H1 (cell line): ENCODE measurements at regions not wholly inside any gene's neighbourhood (a gene's known extent, or its start where the extent isn't known, plus 50 kb on each side); places are given as distances from the start of the nearest gene placed in this dataset.

Source experiments
- CTCF ChIA-PET: fragments of 300-600 bp; sonication (Branson Sonifier 250); formaldehyde crosslinking; loops from one replicate; lab custom pipeline; 2021; ENCODE audit not compliant: partially characterized antibody; lab: Charles Lee
- POLR2A ChIA-PET: fragments of 300-600 bp; sonication (Branson Sonifier 250); formaldehyde crosslinking; loops from one replicate; lab custom pipeline; 2021; ENCODE audit warnings: inconsistent platforms; ENCODE audit not compliant: partially characterized antibody; lab: Charles Lee
- DNase-seq, 2 experiments: peaks; one replicate each; pipeline versions ENCODE4 v3.0.0 to v3.0.0-alpha.2; 2010 to 2022; ENCODE audit warnings: low spot score in 2 of 2, low read depth in 1 of 2, mixed read lengths in 1 of 2
- FAIRE-seq: peaks from 2 replicates; lab custom pipeline; 2011; peaks lifted over from hg19 to GRCh38; lab: Jason Lieb, UNC
- H2AFZ ChIP-seq: 2 replicates; pipeline ENCODE4 v1.8.1; 2012; ENCODE audit warnings: low read length, inconsistent platforms
- H2AK5ac ChIP-seq: 2 replicates; pipeline ENCODE4 v1.6.1; 2013; ENCODE audit warnings: low read depth, low read length
- H2BK120ac ChIP-seq: replicated peaks from 2 replicates; pipeline ENCODE3; 2013; ENCODE audit warnings: low read depth, low read length, inconsistent platforms
- H2BK12ac ChIP-seq: 2 replicates; pipeline ENCODE4 v1.6.1; 2013; ENCODE audit warnings: low read depth, low read length
- H2BK15ac ChIP-seq: 2 replicates; pipeline ENCODE4 v1.6.1; 2013; ENCODE audit warnings: low read length
- H2BK20ac ChIP-seq: 2 replicates; pipeline ENCODE4 v1.6.1; 2013; ENCODE audit warnings: low read length
- H2BK5ac ChIP-seq: 2 replicates; pipeline ENCODE4 v1.6.1; 2013; ENCODE audit warnings: low read depth, low read length
- H3K14ac ChIP-seq: 2 replicates; pipeline ENCODE4 v1.6.1; 2013; ENCODE audit warnings: inconsistent platforms; ENCODE audit not compliant: insufficient read length
- H3K18ac ChIP-seq: 2 replicates; pipeline ENCODE4 v1.6.1; 2013; ENCODE audit warnings: low read length; ENCODE audit errors: extremely low read depth
- H3K23ac ChIP-seq: 2 replicates; pipeline ENCODE4 v1.6.1; 2013; ENCODE audit warnings: inconsistent platforms; ENCODE audit not compliant: insufficient read length
- H3K23me2 ChIP-seq: 2 replicates; pipeline ENCODE4 v1.6.1; 2013; ENCODE audit warnings: low read depth, low read length
- H3K27ac ChIP-seq: 2 replicates; pipeline ENCODE4 v1.6.1; 2011; ENCODE audit warnings: low read depth, low read length, inconsistent platforms
- H3K27me3 ChIP-seq, 4 experiments: replicated peaks in 1 of 4; 1 replicate in 1 of 4; 2 replicates in 3 of 4; pipeline versions ENCODE4 v1.6.1 to v1.8.1; 2011 to 2013; ENCODE audit warnings: low read length in 3 of 4, mild to moderate bottlenecking in 3 of 4, inconsistent platforms in 2 of 4, mixed read lengths in 2 of 4, moderate library complexity in 1 of 4; ENCODE audit not compliant: control insufficient read depth in 3 of 4, insufficient read depth in 3 of 4; ENCODE audit errors: extremely low read depth in 1 of 4
- H3K36me3 ChIP-seq, 4 experiments: 2 replicates each; pipeline versions ENCODE4 v1.6.1 to v1.8.1; 2011 to 2013; ENCODE audit warnings: mild to moderate bottlenecking in 4 of 4, low read length in 3 of 4, moderate library complexity in 2 of 4, control low read depth in 1 of 4, inconsistent platforms in 1 of 4; ENCODE audit not compliant: insufficient read depth in 4 of 4, control insufficient read depth in 2 of 4
- H3K4ac ChIP-seq: replicated peaks from 2 replicates; pipeline ENCODE3; 2013; ENCODE audit warnings: low read length, low read depth, mixed read lengths, inconsistent platforms; ENCODE audit not compliant: insufficient read length
- H3K4me1 ChIP-seq, 4 experiments: replicated peaks in 1 of 4; 1 replicate in 1 of 4; 2 replicates in 3 of 4; pipeline versions ENCODE4 v1.6.1 to v1.8.1; 2011 to 2013; ENCODE audit warnings: low read length in 3 of 4, inconsistent platforms in 2 of 4, mixed read lengths in 1 of 4; ENCODE audit not compliant: insufficient read depth in 4 of 4, control insufficient read depth in 3 of 4
- H3K4me2 ChIP-seq, 2 experiments: 2 replicates each; pipeline versions ENCODE4 v1.6.1 to v1.8.1; 2011 to 2013; ENCODE audit warnings: low read depth in 2 of 2, low read length in 2 of 2, control low read depth in 1 of 2, inconsistent platforms in 1 of 2, mild to moderate bottlenecking in 1 of 2; ENCODE audit not compliant: insufficient read depth in 1 of 2
- H3K4me3 ChIP-seq, 4 experiments: fragments of 200-600, 300-600 bp in 1 of 4; sonication (generic), shearing (Covaris generic), sonication (Bioruptor Twin) in 1 of 4; 2 replicates each; pipeline versions ENCODE4 v1.5.1 to v1.8.1; 2011 to 2016; ENCODE audit warnings: low read length in 4 of 4, low read depth in 3 of 4, control low read depth in 2 of 4, inconsistent platforms in 2 of 4, mild to moderate bottlenecking in 2 of 4, mixed read lengths in 1 of 4, moderate library complexity in 1 of 4; ENCODE audit not compliant: insufficient read depth in 2 of 4; ENCODE audit errors: extremely low read depth in 1 of 4
- H3K56ac ChIP-seq: replicated peaks from 2 replicates; pipeline ENCODE3; 2013; ENCODE audit warnings: low read depth, mild to moderate bottlenecking, mixed read lengths, low read length, inconsistent platforms; ENCODE audit not compliant: insufficient read length
- H3K79me1 ChIP-seq: 2 replicates; pipeline ENCODE4 v1.6.1; 2013; ENCODE audit warnings: low read depth, low read length, control low read depth
- H3K79me2 ChIP-seq, 2 experiments: 2 replicates each; pipeline versions ENCODE4 v1.6.1 to v1.8.1; 2012 to 2013; ENCODE audit warnings: low read length in 2 of 2, mild to moderate bottlenecking in 2 of 2, inconsistent platforms in 1 of 2; ENCODE audit not compliant: insufficient read depth in 2 of 2, control insufficient read depth in 1 of 2
- H3K9ac ChIP-seq, 4 experiments: replicated peaks in 1 of 4; 1 replicate in 1 of 4; 2 replicates in 3 of 4; pipeline versions ENCODE4 v1.6.1 to v1.8.1; 2011 to 2013; ENCODE audit warnings: low read depth in 3 of 4, low read length in 3 of 4, control low read depth in 2 of 4, mild to moderate bottlenecking in 2 of 4, moderate library complexity in 2 of 4, inconsistent platforms in 1 of 4; ENCODE audit errors: extremely low read depth in 1 of 4
- H3K9me3 ChIP-seq, 2 experiments: 2 replicates each; pipeline versions ENCODE4 v1.6.1 to v1.8.1; 2012 to 2013; ENCODE audit warnings: mild to moderate bottlenecking in 2 of 2, moderate library complexity in 2 of 2, control low read depth in 1 of 2, inconsistent platforms in 1 of 2, low read depth in 1 of 2, low read length in 1 of 2, mixed read lengths in 1 of 2; ENCODE audit not compliant: insufficient read depth in 2 of 2
- H4K20me1 ChIP-seq, 2 experiments: replicated peaks in 1 of 2; 2 replicates each; pipeline versions ENCODE3 to v1.8.1; 2011 to 2013; ENCODE audit warnings: inconsistent platforms in 2 of 2, low read length in 2 of 2, mild to moderate bottlenecking in 1 of 2; ENCODE audit not compliant: insufficient read depth in 2 of 2, control insufficient read depth in 1 of 2
- H4K5ac ChIP-seq: 2 replicates; pipeline ENCODE4 v1.6.1; 2013; ENCODE audit warnings: low read length, low read depth, mixed read lengths, inconsistent platforms; ENCODE audit not compliant: insufficient read length
- H4K8ac ChIP-seq: 2 replicates; pipeline ENCODE4 v1.8.0; 2013; ENCODE audit warnings: mild to moderate bottlenecking, moderate library complexity, low read length, inconsistent platforms; ENCODE audit not compliant: insufficient read depth; ENCODE audit errors: extremely low read depth
- H4K91ac ChIP-seq: replicated peaks from 2 replicates; pipeline ENCODE3; 2013; ENCODE audit warnings: low read length, mixed read lengths, inconsistent platforms; ENCODE audit not compliant: insufficient read length
- NRF1 ChIP-seq: IDR thresholded peaks from 2 replicates; pipeline ENCODE4 v1.6.1; 2011; ENCODE audit warnings: mild to moderate bottlenecking, low read depth, low read length, improper control_type of control experiment
- PHF8 ChIP-seq: fragments of 200-600 bp; sonication (generic); conservative IDR thresholded peaks from 2 replicates; pipeline ENCODE4 v1.7.1; 2012; ENCODE audit warnings: low read depth, mild to moderate bottlenecking, inconsistent platforms, low read length, moderate library complexity
- SIRT6 ChIP-seq: IDR thresholded peaks from one replicate; pipeline ENCODE4 v1.7.1; 2012; ENCODE audit warnings: low read length, inconsistent platforms
- WGBS, 2 experiments: shearing (Covaris generic) in 1 of 2; methylation state at CpG; one replicate each; pipeline versions ENCODE4 v1.1.6 to v1.1.7; 2013 to 2015; ENCODE audit warnings: low lambda C conversion rate in 2 of 2, mixed read lengths in 2 of 2, inconsistent platforms in 1 of 2, low coverage in 1 of 2, missing lambda C conversion rate in 1 of 2; ENCODE audit not compliant: insufficient replicate concordance in 2 of 2, insufficient coverage in 1 of 2, insufficient read length in 1 of 2; ENCODE audit errors: extremely low coverage in 1 of 2, missing lambda C conversion rate in 1 of 2; 5-methylcytosine and 5-hydroxymethylcytosine counted together

DNA sequence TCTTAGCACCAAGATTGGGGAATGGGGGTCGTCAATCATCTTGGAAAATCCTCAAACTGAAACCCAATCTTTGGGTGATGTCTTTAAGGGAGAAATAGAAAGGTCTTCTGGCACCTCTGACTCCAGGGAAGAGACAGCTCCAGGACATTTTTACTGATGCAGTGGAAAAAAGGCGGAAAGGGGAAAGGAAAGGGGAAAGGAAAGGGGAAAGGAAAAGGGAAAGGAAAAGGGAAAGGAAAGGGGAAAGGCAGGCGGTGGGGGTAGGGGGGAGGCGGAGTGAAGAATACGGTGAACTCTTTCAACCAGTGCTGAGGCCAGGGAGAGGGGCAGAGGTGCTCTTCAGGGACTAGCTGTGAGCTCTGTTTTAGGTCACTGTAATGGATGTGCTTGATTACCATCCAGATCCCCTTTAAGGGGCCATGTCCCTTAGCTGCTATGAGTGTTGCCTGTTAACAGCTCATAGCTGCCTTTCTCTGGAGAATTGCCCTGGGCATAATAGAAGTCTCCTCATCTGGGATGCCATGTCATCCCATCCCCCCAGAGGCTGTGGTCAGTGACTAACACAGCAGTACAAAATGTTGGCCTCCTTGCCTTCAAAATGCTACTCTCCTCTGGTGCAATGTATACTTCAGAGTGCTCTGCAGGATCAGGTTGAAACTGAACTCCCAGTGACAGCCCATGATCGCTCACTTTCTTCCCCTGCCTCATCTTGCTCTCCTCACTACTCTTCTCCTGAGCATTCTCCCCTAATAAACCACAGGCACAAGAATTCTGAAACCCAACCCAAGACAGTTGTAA lies 92.4 kb upstream of the AP1S2 start:
- 67% methylated on average over 3 of the region's 6 CpGs; no CpG with 5 or more reads in 1 of the 2 experiments for WGBS, 2 experiments
- no peak overlapping the region for H3K9ac ChIP-seq
- no peak overlapping the region for H3K14ac ChIP-seq
- H3K27ac ChIP-seq = no peak overlapping the region; the same call in 1 of the 2 replicates
- no peaks in the 10 kb centered on the region for H3K79me1 ChIP-seq
- no peak overlapping the region for H2AK5ac ChIP-seq
- H4K8ac ChIP-seq = no peak overlapping the region
- no peaks in the 10 kb centered on the region for H3K9me3 ChIP-seq
- H3K27me3 ChIP-seq = no peaks in the 10 kb centered on the region
- H2BK5ac ChIP-seq = peak overlapping the region; percentile 86; the same call in 1 of the 2 replicates
- no peak overlapping the region for H3K23ac ChIP-seq
- H2AFZ ChIP-seq = no peak overlapping the region
- DNase-seq (no peak), FAIRE-seq (no peak)
- H3K18ac ChIP-seq = peak overlapping the region; percentile 60; the same call in 1 of the 2 replicates
- H3K4me1 ChIP-seq = peaks cover 0 to 6% (median 4%) of the 10 kb centered on the region in 4 experiments; a peak in 4 of 7 replicates
- 0 out of 2 replicates have a peak overlapping the region, but pooled peaks have one; percentile 11 for H2BK20ac ChIP-seq
- no peaks in the 10 kb centered on the region for H3K36me3 ChIP-seq
- H2BK15ac ChIP-seq = no peak overlapping the region
- peak overlapping the region; percentile 86; the same call in 1 of the 2 replicates for H2BK12ac ChIP-seq
- peak overlapping the region; percentile 20 for H4K91ac ChIP-seq
- no peak overlapping the region for H3K4me3 ChIP-seq
- H4K5ac ChIP-seq = peak overlapping the region; percentile 51
- peak overlapping the region; percentile 85 for H2BK120ac ChIP-seq
- H3K4me2 ChIP-seq = peak overlapping the region; percentile 33 to 54; a peak in 3 of 4 replicates
- TF ChIP-seq SIRT6 (no peak), PHF8 (no peak), NRF1 (no peak)
- H4K20me1 ChIP-seq = no peaks in the 10 kb centered on the region
- no peak overlapping the region for H3K4ac ChIP-seq
- no peaks in the 10 kb centered on the region for H3K23me2 ChIP-seq
- CTCF ChIA-PET = interaction anchor here (0.6 kb wide), 2 partner anchors 178 to 208 kb away, joined by 3 read pairs; no protein-coding TSS in a partner anchor
- POLR2A ChIA-PET = interaction anchor here (0.6 to 1.7 kb wide), 3 partner anchors 10 to 176 kb away, joined by 4 to 5 read pairs (median 4); partner anchors contain the start of gene AP1S2
- H3K79me2 ChIP-seq = no peaks in the 10 kb centered on the region
- no peak overlapping the region for H3K56ac ChIP-seq
